ENCODE measurements at regions not wholly inside any gene's neighbourhood (a gene's known extent, or its start where the extent isn't known, plus 50 kb on each side); places are given as distances from the start of the nearest gene placed in this dataset.
A peak's percentile ranks its signal among the peaks of the same experiment; 100 is the strongest.

- Histone ChIP-seq H3K9me3 (peaks cover 45% of the 10 kb centered on the region), H3K36me3 (no peaks in the 10 kb centered on the region), H3K27ac (no peak overlapping the region), H3K27me3 (ENCODE audit: low read depth) (peaks cover 2% of the 10 kb centered on the region), H3K4me1 (no peaks in the 10 kb centered on the region), H3K4me3 (no peak overlapping the region)
- intact Hi-C loops (cut with DNase I): no loop called here
- DNase-seq (peak; percentile 9), ATAC-seq (no peak)
- no peak for TF ChIP-seq CTCF (IDR thresholded peaks at IDR 0.05)
Observed at GRCh38 chr12:34402899-34403705, 380.8 kb downstream of the ALG10 start.

GRCh38 chr12:34403706-34404376 lies 381.5 kb downstream of the ALG10 start:
- Histone ChIP-seq H3K9me3 (peaks cover 44% of the 10 kb centered on the region), H3K36me3 (no peaks in the 10 kb centered on the region), H3K4me1 (no peaks in the 10 kb centered on the region), H3K4me3 (no peak overlapping the region), H3K27ac (no peak overlapping the region), H3K27me3 (ENCODE audit: low read depth) (peaks cover 2% of the 10 kb centered on the region)
- DNase-seq (peak; percentile 29), ATAC-seq (no peak)
- no peak for TF ChIP-seq CTCF (IDR thresholded peaks at IDR 0.05)
- intact Hi-C loops (cut with DNase I): no loop called here

- Histone ChIP-seq H3K36me3 (no peaks in the 10 kb centered on the region), H3K27me3 (ENCODE audit: low read depth) (peaks cover 2% of the 10 kb centered on the region), H3K4me1 (no peaks in the 10 kb centered on the region), H3K4me3 (no peak overlapping the region), H3K9me3 (peaks cover 45% of the 10 kb centered on the region), H3K27ac (no peak overlapping the region)
- intact Hi-C loops (cut with DNase I): no loop called here
- ATAC-seq (no peak), DNase-seq (peak; percentile 13)
- TF ChIP-seq CTCF (IDR thresholded peaks at IDR 0.05): no peak
Observed at GRCh38 chr12:34404377-34405285, 382.3 kb downstream of the ALG10 start.

- Histone ChIP-seq H3K4me1 (no peaks in the 10 kb centered on the region), H3K27ac (no peak overlapping the region), H3K36me3 (no peaks in the 10 kb centered on the region), H3K27me3 (ENCODE audit: low read depth) (no peaks in the 10 kb centered on the region), H3K9me3 (peaks cover 54% of the 10 kb centered on the region), H3K4me3 (no peak overlapping the region)
- ATAC-seq: no peak
- no peak for TF ChIP-seq CTCF (IDR thresholded peaks at IDR 0.05)
- DNase-seq: peak; percentile 22
- intact Hi-C loops (cut with DNase I): no loop called here
Observed at GRCh38 chr12:34405286-34406227, 383.3 kb downstream of the ALG10 start.
